GM10248 (cell line): ENCODE measurements at regions not wholly inside any gene's neighbourhood (a gene's known extent, or its start where the extent isn't known, plus 50 kb on each side); places are given as distances from the start of the nearest gene placed in this dataset.

Experiments
- CTCF ChIA-PET: fragments of 300-600 bp; sonication (Branson Sonifier 250); formaldehyde crosslinking; extraction: SDS; loops from one replicate; lab custom pipeline; 2021; ENCODE audit warnings: antibody characterized with exemption; lab: Yijun Ruan, JAX
- POLR2A ChIA-PET: fragments of 350-650 bp; sonication (Branson Sonifier 250); formaldehyde crosslinking; extraction: SDS; loops from one replicate; lab custom pipeline; 2020; ENCODE audit warnings: antibody characterized with exemption; lab: Yijun Ruan, JAX
- DNase-seq: peaks from one replicate; pipeline ENCODE4 v3.0.0; 2012; ENCODE audit errors: extremely low spot score
- TF ChIP-seq, protein P1 (sequence below): IDR thresholded peaks from 2 replicates; pipeline ENCODE4 v1.5.1; 2012; ENCODE audit warnings: mild to moderate bottlenecking, low read depth; ENCODE audit errors: extremely low read depth, missing control alignments, control extremely low read depth

DNA sequence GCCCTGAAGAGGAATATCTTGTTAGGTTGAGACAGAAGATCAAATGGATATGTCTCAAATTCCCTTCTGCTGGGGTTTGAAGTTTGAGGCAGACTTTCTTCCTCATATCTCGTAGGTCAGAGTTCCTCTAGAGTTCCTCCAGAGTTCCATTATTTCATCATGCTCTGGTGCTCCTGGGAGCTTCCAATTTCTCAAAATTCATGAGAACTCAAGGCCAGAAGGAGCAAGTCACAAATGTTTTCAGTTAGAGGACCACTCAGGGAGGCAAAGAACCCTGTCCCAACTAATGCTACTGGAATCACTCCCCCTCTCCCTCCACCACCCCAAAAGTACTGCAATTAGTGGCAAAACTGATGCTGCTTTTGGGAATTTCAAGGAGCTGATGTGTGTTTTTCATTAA is 115.7 kb upstream of the RBMS1 start:
- TF ChIP-seq, protein P1, sequence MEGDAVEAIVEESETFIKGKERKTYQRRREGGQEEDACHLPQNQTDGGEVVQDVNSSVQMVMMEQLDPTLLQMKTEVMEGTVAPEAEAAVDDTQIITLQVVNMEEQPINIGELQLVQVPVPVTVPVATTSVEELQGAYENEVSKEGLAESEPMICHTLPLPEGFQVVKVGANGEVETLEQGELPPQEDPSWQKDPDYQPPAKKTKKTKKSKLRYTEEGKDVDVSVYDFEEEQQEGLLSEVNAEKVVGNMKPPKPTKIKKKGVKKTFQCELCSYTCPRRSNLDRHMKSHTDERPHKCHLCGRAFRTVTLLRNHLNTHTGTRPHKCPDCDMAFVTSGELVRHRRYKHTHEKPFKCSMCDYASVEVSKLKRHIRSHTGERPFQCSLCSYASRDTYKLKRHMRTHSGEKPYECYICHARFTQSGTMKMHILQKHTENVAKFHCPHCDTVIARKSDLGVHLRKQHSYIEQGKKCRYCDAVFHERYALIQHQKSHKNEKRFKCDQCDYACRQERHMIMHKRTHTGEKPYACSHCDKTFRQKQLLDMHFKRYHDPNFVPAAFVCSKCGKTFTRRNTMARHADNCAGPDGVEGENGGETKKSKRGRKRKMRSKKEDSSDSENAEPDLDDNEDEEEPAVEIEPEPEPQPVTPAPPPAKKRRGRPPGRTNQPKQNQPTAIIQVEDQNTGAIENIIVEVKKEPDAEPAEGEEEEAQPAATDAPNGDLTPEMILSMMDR, result no peak
- ChIA-PET CTCF (no interaction called here), POLR2A (no interaction called here)
- no peak for DNase-seq

DNA sequence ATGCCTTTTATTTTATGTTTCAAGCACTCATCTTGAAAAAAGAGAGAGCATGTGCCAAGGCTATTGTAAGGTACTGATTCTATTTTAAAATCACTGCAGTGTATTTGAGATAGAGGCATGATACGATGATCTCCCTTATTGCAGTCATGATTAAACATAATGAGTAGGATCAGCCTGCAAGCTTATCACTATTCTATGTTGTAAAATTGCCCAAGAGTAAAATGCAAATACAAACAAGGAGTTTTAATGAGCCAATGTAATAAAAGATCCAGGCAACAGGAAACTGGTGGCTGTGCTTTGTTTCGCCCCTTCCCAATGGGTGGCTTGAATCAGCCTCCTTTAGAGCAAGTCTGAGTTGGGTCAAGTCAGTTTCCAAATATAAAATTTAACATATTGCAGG is 116.4 kb upstream of the RBMS1 start:
- DNase-seq, result no peak
- ChIA-PET CTCF (no interaction called here), POLR2A (no interaction called here)
- TF ChIP-seq, protein P1, result no peak

DNA sequence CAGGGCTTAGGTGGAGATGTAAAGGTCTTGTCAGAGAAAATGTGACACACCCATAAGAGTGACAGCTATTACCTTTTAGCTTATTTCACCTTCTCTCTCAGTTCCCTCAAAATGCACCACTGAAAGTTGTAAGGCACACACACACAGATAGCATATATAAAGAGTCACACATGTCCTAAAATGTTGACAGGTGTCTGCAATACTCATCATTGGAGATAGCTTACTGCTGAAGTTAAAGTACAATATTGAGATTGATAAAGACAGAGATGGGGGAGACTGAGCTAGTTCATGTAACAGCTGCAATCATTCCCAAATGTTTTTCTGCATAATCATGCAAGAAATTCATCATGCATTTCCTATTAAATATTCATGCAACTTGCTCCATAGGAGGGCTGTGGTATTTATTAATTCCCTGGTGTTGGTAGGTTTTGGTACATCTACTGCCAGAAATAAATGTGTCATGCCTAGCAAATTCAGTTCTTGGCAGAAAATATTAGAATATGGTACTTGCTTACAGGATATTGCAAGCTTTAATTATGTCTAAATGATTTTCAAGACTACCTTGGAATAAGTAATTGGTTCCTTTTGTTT is 118.8 kb upstream of the RBMS1 start:
- ChIA-PET POLR2A (no interaction called here), CTCF (interaction anchor here (1.0 to 1.4 kb wide), 3 partner anchors 8 to 19 kb away, joined by 3 to 5 read pairs (median 4); no protein-coding TSS in a partner anchor)
- TF ChIP-seq, protein P1, result no peak
- DNase-seq, result no peak

DNA sequence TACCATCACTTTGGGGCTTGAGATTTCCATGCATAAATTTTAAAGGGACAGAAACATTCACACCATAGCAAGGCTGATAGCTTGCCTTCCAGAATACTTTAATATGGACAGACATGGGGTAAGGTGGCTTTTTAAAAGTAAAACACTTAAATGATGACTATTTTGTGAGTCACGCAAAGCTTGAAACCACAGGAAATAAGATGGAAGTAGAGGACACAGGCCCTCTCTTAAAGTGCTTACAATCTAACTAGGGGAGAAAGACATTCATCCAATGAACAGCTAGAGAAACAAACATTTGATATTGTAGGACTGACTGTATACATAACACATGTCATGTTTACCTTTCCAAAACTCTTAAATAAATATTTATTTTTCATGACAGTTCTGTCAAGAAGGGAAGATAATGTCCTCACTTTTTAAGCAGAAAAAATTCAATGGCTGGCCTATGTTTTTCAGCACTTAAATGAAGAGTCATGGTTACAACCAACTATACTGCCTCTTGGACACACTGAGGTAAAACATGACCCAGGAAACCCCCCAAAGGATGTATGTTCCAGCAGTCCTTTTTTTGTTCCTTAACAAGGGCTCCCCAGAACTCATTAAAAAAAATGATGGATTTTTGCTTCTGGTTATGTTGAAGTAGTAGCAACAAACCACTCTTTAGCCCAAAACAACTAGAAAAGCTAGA is 120.0 kb upstream of the RBMS1 start:
- DNase-seq, result no peak
- TF ChIP-seq, protein P1, result no peak
- ChIA-PET CTCF (interaction anchor here (1.0 kb wide), 1 partner anchor 17 kb away, joined by 3 read pairs; no protein-coding TSS in a partner anchor), POLR2A (no interaction called here)

DNA sequence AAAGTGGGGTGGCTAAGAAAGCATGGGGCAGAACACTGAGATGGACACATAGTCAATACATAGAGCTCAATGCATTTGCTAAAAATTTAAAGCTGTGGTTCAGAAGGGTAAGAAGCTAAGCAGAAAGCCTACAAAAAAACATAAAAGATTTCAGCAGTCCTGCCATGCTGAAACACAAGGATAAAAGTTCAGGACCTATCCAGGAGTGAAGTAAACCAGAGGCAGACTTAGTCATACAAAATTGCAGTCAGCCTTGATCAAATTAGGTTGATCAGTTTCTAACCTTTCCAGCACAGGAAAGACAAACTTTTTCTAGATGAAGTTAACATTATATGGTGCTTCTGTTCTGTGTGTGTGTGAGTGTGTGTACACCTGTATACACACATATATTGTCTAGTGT is 120.8 kb upstream of the RBMS1 start:
- TF ChIP-seq, protein P1, result no peak
- POLR2A ChIA-PET, result no interaction called here
- CTCF ChIA-PET, result no interaction called here
- DNase-seq, result no peak

DNA sequence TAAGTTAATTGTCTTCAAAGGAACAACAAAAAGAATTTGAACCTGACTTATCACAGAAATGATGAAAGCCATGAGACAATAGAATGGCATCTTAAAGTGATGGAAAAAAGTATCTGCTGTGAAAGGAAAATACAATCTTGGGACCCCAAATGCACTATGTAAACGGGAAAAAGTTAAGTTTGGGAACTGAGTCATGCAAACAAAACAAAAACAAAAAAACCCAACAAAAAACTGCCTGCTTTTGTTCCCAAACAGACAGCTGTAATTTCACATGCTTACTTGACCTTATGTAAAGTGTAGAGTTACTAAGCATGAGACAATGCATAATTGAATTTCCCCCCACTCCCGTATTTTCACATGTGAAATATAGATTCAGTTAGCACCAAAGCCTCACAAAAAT is 122.1 kb upstream of the RBMS1 start:
- CTCF ChIA-PET, result no interaction called here
- TF ChIP-seq, protein P1, result no peak
- DNase-seq, result no peak
- POLR2A ChIA-PET, result no interaction called here
